WTC11 (cell line): ENCODE measurements at regions not wholly inside any gene's neighbourhood (a gene's known extent, or its start where the extent isn't known, plus 50 kb on each side); places are given as distances from the start of the nearest gene placed in this dataset.

ENCODE experiments used
- ATAC-seq: fragments of 200-7000 bp; cut with Tn5 transposase; 2 replicates; pipeline ENCODE4 v1.10.0; 2021; ENCODE audit warnings: mild to moderate bottlenecking, moderate library complexity
- CTCF ChIA-PET: fragments of 300-600 bp; sonication (Branson Sonifier 250); formaldehyde crosslinking; loops from one replicate; lab custom pipeline; 2021; ENCODE audit warnings: antibody characterized with exemption; lab: Charles Lee
- POLR2A ChIA-PET: fragments of 350-600 bp; sonication (Branson Sonifier 250); formaldehyde crosslinking; loops from one replicate; lab custom pipeline; 2021; ENCODE audit warnings: antibody characterized with exemption; lab: Charles Lee
- DNase-seq: peaks from one replicate; pipeline ENCODE4 v3.0.0; 2021; ENCODE audit warnings: low spot score
- H3K27ac Mint-ChIP-seq: 2 replicates; pipeline ENCODE4 v1.8.0; 2021; ENCODE audit warnings: mixed read lengths
- H3K27me3 Mint-ChIP-seq: 2 replicates; pipeline ENCODE4 v1.8.0; 2021; ENCODE audit warnings: low read depth, mild to moderate bottlenecking, moderate library complexity, mixed read lengths
- H3K36me3 Mint-ChIP-seq: 2 replicates; pipeline ENCODE4 v1.8.0; 2021; ENCODE audit warnings: mixed read lengths
- H3K4me1 Mint-ChIP-seq: 2 replicates; pipeline ENCODE4 v1.8.0; 2022; ENCODE audit warnings: mixed read lengths
- H3K4me3 Mint-ChIP-seq: 2 replicates; pipeline ENCODE4 v1.8.0; 2021; ENCODE audit warnings: mild to moderate bottlenecking, moderate library complexity, mixed read lengths
- H3K9me3 Mint-ChIP-seq: 2 replicates; pipeline ENCODE4 v1.8.0; 2021; ENCODE audit warnings: mixed read lengths
- ATF1 ChIP-seq: sonication (generic); formaldehyde crosslinking; IDR thresholded peaks from 2 replicates; pipeline ENCODE4 v1.8.1; 2023; ENCODE audit warnings: mild to moderate bottlenecking, moderate library complexity, missing genetic modification reagents
- CREM ChIP-seq: sonication (generic); formaldehyde crosslinking; IDR thresholded peaks from 2 replicates; pipeline ENCODE4 v1.8.1; 2022; ENCODE audit warnings: mild to moderate bottlenecking, missing genetic modification reagents, moderate library complexity
- ELF4 ChIP-seq: sonication (generic); formaldehyde crosslinking; IDR thresholded peaks from 2 replicates; pipeline ENCODE4 v1.8.1; 2022; ENCODE audit warnings: low read depth, mild to moderate bottlenecking, moderate library complexity, missing genetic modification reagents
- FOXP1 ChIP-seq: sonication (generic); formaldehyde crosslinking; IDR thresholded peaks from 2 replicates; pipeline ENCODE4 v1.8.0; 2022; ENCODE audit warnings: missing genetic modification reagents, mild to moderate bottlenecking, moderate library complexity, borderline replicate concordance
- GRHL2 ChIP-seq: fragments of 250-450 bp; sonication (Bioruptor Pico); IDR thresholded peaks from 2 replicates; pipeline ENCODE4 v1.8.0; 2022; ENCODE audit warnings: mild to moderate bottlenecking, moderate library complexity; ENCODE audit not compliant: insufficient replicate concordance, severe bottlenecking
- HMGA2 ChIP-seq: fragments of 250-450 bp; sonication (Bioruptor Pico); IDR thresholded peaks from 2 replicates; pipeline ENCODE4 v1.4.0; 2021; ENCODE audit warnings: mild to moderate bottlenecking, moderate library complexity
- MYBL2 ChIP-seq: sonication (generic); formaldehyde crosslinking; IDR thresholded peaks from 2 replicates; pipeline ENCODE4 v1.8.1; 2023; ENCODE audit warnings: mild to moderate bottlenecking, moderate library complexity, missing genetic modification reagents
- SOX15 ChIP-seq: fragments of 250-450 bp; sonication (Bioruptor Pico); IDR thresholded peaks from 2 replicates; pipeline ENCODE4 v1.9.0; 2021; ENCODE audit warnings: mild to moderate bottlenecking
- TEAD4 ChIP-seq: sonication (generic); formaldehyde crosslinking; IDR thresholded peaks from 2 replicates; pipeline ENCODE4 v1.8.0; 2022; ENCODE audit warnings: mild to moderate bottlenecking, missing genetic modification reagents
- ZNF219 ChIP-seq: sonication (generic); formaldehyde crosslinking; IDR thresholded peaks from 2 replicates; pipeline ENCODE4 v1.8.0; 2023; ENCODE audit warnings: missing genetic modification reagents, mild to moderate bottlenecking, borderline replicate concordance
- TF ChIP-seq, protein P1 (sequence below): sonication (generic); formaldehyde crosslinking; IDR thresholded peaks from 2 replicates; pipeline ENCODE4 v1.8.0; 2022; ENCODE audit warnings: missing genetic modification reagents
- TF ChIP-seq, protein P2 (sequence below): sonication (generic); formaldehyde crosslinking; IDR thresholded peaks from 2 replicates; pipeline ENCODE4 v1.8.0; 2022; ENCODE audit warnings: mild to moderate bottlenecking, missing genetic modification reagents
- TF ChIP-seq, protein P3 (sequence below): fragments of 200-600 bp; IDR thresholded peaks from 2 replicates; pipeline ENCODE4 v1.8.0; 2022; ENCODE audit warnings: antibody characterized with exemption
- TF ChIP-seq, protein P4 (sequence below): sonication (generic); formaldehyde crosslinking; IDR thresholded peaks from 2 replicates; pipeline ENCODE4 v1.8.0; 2023; ENCODE audit warnings: mild to moderate bottlenecking, missing genetic modification reagents
- TF ChIP-seq, protein P5 (sequence below): fragments of 250-450 bp; sonication (Bioruptor Pico); IDR thresholded peaks from 2 replicates; pipeline ENCODE4 v1.9.0; 2021; ENCODE audit warnings: moderate library complexity, mild to moderate bottlenecking, inconsistent platforms, borderline replicate concordance
- TF ChIP-seq, protein P6 (sequence below): sonication (generic); formaldehyde crosslinking; IDR thresholded peaks from 2 replicates; pipeline ENCODE4 v1.8.1; 2022; ENCODE audit warnings: low read depth, missing genetic modification reagents, borderline replicate concordance

DNA sequence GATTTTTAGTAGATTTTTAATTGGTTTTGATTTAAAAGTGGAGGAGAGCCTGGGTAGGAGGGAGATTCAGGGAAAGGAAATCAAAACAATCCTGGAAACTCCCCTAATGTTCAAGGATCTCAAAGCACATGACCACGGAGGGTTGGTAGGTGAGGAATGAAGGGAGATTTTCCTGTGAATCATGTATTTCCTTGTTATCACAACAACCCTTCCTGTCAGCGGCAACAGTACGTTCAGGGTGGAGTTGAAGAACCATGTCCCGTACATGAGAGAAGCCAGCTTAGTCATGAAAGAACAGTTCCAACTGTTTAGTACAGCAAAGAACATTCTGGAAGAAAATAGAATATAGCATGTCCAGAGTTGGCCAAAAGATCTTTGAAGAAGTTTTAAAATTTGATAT, 79.4 kb upstream of the SCAF8 start:
- Mint-ChIP-seq H3K9me3 (peaks cover 11% of the 10 kb centered on the region), H3K4me1 (no peaks in the 10 kb centered on the region), H3K4me3 (no peak overlapping the region), H3K27ac (no peak overlapping the region), H3K27me3 (no peaks in the 10 kb centered on the region; the same call in 1 of the 2 replicates), H3K36me3 (no peaks in the 10 kb centered on the region)
- DNase-seq (no peak), ATAC-seq (no peak)
- POLR2A ChIA-PET: no interaction called here
- CTCF ChIA-PET: no interaction called here
- no peak for TF ChIP-seq CREM (CRISPR knock-in tag)

DNA sequence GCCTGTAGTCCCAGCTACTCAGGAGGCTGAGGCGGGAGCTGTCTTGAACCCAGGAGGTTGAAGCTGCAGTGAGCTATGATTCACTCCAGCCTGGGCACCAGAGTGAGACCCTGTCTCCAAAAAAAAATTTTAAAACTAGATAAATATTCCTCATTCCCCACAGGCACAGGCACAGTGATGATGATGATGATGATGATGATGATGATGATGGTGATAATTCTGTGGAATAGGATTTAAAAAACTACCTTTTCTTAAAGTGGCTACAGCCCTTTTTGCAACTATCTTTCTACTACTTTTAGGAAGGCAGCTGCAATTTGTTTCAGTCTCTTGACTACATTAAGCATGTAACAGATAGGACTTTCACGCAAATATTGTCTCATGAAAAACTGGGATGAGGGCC, 76.6 kb upstream of the SCAF8 start:
- TF ChIP-seq FOXP1: no peak
- TF ChIP-seq MYBL2 (CRISPR knock-in tag): no peak
- no peak for TF ChIP-seq GRHL2 (CRISPR knock-in tag)
- TF ChIP-seq ATF1: no peak
- no peak for TF ChIP-seq TEAD4 (CRISPR knock-in tag)
- TF ChIP-seq, protein P1, sequence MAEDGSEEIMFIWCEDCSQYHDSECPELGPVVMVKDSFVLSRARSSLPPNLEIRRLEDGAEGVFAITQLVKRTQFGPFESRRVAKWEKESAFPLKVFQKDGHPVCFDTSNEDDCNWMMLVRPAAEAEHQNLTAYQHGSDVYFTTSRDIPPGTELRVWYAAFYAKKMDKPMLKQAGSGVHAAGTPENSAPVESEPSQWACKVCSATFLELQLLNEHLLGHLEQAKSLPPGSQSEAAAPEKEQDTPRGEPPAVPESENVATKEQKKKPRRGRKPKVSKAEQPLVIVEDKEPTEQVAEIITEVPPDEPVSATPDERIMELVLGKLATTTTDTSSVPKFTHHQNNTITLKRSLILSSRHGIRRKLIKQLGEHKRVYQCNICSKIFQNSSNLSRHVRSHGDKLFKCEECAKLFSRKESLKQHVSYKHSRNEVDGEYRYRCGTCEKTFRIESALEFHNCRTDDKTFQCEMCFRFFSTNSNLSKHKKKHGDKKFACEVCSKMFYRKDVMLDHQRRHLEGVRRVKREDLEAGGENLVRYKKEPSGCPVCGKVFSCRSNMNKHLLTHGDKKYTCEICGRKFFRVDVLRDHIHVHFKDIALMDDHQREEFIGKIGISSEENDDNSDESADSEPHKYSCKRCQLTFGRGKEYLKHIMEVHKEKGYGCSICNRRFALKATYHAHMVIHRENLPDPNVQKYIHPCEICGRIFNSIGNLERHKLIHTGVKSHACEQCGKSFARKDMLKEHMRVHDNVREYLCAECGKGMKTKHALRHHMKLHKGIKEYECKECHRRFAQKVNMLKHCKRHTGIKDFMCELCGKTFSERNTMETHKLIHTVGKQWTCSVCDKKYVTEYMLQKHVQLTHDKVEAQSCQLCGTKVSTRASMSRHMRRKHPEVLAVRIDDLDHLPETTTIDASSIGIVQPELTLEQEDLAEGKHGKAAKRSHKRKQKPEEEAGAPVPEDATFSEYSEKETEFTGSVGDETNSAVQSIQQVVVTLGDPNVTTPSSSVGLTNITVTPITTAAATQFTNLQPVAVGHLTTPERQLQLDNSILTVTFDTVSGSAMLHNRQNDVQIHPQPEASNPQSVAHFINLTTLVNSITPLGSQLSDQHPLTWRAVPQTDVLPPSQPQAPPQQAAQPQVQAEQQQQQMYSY: no peak
- TF ChIP-seq, protein P2, sequence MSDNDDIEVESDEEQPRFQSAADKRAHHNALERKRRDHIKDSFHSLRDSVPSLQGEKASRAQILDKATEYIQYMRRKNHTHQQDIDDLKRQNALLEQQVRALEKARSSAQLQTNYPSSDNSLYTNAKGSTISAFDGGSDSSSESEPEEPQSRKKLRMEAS (CRISPR knock-in tag): no peak
- TF ChIP-seq, protein P3, sequence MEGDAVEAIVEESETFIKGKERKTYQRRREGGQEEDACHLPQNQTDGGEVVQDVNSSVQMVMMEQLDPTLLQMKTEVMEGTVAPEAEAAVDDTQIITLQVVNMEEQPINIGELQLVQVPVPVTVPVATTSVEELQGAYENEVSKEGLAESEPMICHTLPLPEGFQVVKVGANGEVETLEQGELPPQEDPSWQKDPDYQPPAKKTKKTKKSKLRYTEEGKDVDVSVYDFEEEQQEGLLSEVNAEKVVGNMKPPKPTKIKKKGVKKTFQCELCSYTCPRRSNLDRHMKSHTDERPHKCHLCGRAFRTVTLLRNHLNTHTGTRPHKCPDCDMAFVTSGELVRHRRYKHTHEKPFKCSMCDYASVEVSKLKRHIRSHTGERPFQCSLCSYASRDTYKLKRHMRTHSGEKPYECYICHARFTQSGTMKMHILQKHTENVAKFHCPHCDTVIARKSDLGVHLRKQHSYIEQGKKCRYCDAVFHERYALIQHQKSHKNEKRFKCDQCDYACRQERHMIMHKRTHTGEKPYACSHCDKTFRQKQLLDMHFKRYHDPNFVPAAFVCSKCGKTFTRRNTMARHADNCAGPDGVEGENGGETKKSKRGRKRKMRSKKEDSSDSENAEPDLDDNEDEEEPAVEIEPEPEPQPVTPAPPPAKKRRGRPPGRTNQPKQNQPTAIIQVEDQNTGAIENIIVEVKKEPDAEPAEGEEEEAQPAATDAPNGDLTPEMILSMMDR: no peak
- no peak for TF ChIP-seq SOX15
- TF ChIP-seq ZNF219 (CRISPR knock-in tag): no peak
- TF ChIP-seq, protein P4, sequence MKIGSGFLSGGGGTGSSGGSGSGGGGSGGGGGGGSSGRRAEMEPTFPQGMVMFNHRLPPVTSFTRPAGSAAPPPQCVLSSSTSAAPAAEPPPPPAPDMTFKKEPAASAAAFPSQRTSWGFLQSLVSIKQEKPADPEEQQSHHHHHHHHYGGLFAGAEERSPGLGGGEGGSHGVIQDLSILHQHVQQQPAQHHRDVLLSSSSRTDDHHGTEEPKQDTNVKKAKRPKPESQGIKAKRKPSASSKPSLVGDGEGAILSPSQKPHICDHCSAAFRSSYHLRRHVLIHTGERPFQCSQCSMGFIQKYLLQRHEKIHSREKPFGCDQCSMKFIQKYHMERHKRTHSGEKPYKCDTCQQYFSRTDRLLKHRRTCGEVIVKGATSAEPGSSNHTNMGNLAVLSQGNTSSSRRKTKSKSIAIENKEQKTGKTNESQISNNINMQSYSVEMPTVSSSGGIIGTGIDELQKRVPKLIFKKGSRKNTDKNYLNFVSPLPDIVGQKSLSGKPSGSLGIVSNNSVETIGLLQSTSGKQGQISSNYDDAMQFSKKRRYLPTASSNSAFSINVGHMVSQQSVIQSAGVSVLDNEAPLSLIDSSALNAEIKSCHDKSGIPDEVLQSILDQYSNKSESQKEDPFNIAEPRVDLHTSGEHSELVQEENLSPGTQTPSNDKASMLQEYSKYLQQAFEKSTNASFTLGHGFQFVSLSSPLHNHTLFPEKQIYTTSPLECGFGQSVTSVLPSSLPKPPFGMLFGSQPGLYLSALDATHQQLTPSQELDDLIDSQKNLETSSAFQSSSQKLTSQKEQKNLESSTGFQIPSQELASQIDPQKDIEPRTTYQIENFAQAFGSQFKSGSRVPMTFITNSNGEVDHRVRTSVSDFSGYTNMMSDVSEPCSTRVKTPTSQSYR: no peak
- no peak for TF ChIP-seq HMGA2 (CRISPR knock-in tag)
- TF ChIP-seq, protein P5, sequence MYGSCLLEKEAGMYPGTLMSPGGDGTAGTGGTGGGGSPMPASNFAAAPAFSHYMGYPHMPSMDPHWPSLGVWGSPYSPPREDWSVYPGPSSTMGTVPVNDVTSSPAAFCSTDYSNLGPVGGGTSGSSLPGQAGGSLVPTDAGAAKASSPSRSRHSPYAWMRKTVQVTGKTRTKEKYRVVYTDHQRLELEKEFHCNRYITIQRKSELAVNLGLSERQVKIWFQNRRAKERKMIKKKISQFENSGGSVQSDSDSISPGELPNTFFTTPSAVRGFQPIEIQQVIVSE (CRISPR knock-in tag): no peak
- TF ChIP-seq ELF4 (CRISPR knock-in tag): no peak
- TF ChIP-seq, protein P6, sequence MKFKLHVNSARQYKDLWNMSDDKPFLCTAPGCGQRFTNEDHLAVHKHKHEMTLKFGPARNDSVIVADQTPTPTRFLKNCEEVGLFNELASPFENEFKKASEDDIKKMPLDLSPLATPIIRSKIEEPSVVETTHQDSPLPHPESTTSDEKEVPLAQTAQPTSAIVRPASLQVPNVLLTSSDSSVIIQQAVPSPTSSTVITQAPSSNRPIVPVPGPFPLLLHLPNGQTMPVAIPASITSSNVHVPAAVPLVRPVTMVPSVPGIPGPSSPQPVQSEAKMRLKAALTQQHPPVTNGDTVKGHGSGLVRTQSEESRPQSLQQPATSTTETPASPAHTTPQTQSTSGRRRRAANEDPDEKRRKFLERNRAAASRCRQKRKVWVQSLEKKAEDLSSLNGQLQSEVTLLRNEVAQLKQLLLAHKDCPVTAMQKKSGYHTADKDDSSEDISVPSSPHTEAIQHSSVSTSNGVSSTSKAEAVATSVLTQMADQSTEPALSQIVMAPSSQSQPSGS: no peak
- no peaks in the 10 kb centered on the region for H3K4me1 Mint-ChIP-seq
- no peak for DNase-seq

More for the DNA sequence above, 76.6 kb upstream of the SCAF8 start:
- Mint-ChIP-seq H3K9me3 (peaks cover 6% of the 10 kb centered on the region), H3K4me3 (no peak overlapping the region), H3K27me3 (no peaks in the 10 kb centered on the region; the same call in 1 of the 2 replicates), H3K36me3 (no peaks in the 10 kb centered on the region), H3K27ac (no peak overlapping the region)
- ATAC-seq: no peak
- ChIA-PET POLR2A (no interaction called here), CTCF (no interaction called here)
